ENCODE measurements at regions not wholly inside any gene's neighbourhood (a gene's known extent, or its start where the extent isn't known, plus 50 kb on each side); places are given as distances from the start of the nearest gene placed in this dataset.

DNA sequence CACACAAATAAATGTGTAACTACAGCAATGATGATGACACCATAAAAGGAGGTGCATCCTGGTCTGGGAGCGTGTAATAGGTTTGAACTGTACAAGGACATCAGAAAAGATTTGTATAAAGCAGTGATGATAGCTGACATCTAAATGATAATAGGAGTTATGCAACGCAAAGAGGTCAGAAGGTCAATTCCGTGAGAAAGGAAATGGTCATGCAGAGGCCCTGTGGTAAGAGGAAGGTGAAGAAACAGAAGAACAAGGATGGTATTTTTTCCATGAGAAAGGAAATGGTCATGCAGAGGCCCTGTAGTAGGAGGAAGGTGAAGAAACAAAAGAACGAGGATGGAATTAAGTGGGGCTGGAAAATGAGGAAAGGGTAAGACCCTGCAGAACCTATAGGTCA lies 106.7 kb upstream of the TMPO start:
- TF ChIP-seq, protein P1, sequence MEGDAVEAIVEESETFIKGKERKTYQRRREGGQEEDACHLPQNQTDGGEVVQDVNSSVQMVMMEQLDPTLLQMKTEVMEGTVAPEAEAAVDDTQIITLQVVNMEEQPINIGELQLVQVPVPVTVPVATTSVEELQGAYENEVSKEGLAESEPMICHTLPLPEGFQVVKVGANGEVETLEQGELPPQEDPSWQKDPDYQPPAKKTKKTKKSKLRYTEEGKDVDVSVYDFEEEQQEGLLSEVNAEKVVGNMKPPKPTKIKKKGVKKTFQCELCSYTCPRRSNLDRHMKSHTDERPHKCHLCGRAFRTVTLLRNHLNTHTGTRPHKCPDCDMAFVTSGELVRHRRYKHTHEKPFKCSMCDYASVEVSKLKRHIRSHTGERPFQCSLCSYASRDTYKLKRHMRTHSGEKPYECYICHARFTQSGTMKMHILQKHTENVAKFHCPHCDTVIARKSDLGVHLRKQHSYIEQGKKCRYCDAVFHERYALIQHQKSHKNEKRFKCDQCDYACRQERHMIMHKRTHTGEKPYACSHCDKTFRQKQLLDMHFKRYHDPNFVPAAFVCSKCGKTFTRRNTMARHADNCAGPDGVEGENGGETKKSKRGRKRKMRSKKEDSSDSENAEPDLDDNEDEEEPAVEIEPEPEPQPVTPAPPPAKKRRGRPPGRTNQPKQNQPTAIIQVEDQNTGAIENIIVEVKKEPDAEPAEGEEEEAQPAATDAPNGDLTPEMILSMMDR (IDR thresholded peaks at IDR 0.05; ENCODE audit: insufficient read depth, low read length, poor library complexity, severe bottlenecking): no peak
- TF ChIP-seq EZH2phosphoT487 (conservative IDR thresholded peaks at IDR 0.05; ENCODE audit: low read length): no peak
